ENCODE measurements at regions not wholly inside any gene's neighbourhood (a gene's known extent, or its start where the extent isn't known, plus 50 kb on each side); places are given as distances from the start of the nearest gene placed in this dataset.

DNA sequence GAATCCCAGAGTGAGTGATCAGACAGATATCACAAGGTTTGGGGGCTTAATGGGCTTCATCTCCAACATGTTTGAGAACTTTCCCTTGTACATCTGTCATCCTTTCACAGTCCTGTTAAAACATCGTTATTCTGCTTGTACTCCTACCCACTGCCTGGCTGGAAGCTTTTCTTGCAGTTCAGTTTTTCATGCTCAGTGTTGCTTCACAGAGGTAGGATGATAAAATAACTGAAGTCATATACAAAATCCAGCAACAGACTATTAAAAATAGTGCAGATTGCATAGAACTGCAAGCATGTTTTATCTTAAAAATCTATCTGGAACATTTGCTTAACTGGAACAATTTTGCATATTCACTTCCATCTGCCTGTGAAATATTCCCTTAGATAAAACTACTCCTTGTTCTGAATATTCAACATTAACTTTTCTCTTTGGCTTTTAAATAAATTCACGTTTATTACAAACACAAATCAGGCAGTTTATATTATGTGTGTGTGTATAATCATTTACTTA, 579.6 kb upstream of the IGFBP7 start:
- TF ChIP-seq, protein P1, sequence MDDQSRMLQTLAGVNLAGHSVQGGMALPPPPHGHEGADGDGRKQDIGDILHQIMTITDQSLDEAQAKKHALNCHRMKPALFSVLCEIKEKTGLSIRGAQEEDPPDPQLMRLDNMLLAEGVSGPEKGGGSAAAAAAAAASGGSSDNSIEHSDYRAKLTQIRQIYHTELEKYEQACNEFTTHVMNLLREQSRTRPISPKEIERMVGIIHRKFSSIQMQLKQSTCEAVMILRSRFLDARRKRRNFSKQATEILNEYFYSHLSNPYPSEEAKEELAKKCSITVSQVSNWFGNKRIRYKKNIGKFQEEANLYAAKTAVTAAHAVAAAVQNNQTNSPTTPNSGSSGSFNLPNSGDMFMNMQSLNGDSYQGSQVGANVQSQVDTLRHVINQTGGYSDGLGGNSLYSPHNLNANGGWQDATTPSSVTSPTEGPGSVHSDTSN (CRISPR knock-in tag; IDR thresholded peaks at IDR 0.05), result no peak
- no peak for TF ChIP-seq EGR2 (tag by site-specific recombination; IDR thresholded peaks at IDR 0.05; ENCODE audit: low read depth)
- TF ChIP-seq, protein P2, sequence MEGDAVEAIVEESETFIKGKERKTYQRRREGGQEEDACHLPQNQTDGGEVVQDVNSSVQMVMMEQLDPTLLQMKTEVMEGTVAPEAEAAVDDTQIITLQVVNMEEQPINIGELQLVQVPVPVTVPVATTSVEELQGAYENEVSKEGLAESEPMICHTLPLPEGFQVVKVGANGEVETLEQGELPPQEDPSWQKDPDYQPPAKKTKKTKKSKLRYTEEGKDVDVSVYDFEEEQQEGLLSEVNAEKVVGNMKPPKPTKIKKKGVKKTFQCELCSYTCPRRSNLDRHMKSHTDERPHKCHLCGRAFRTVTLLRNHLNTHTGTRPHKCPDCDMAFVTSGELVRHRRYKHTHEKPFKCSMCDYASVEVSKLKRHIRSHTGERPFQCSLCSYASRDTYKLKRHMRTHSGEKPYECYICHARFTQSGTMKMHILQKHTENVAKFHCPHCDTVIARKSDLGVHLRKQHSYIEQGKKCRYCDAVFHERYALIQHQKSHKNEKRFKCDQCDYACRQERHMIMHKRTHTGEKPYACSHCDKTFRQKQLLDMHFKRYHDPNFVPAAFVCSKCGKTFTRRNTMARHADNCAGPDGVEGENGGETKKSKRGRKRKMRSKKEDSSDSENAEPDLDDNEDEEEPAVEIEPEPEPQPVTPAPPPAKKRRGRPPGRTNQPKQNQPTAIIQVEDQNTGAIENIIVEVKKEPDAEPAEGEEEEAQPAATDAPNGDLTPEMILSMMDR (tag by site-specific recombination; IDR thresholded peaks at IDR 0.05), result no peak
- TF ChIP-seq YY2 (tag by site-specific recombination; IDR thresholded peaks at IDR 0.05), result no peak
- no peak for TF ChIP-seq ZNF274 (IDR thresholded peaks at IDR 0.05; ENCODE audit: low read length)
- no peak for TF ChIP-seq ZNF274 (tag by site-specific recombination; IDR thresholded peaks at IDR 0.05; ENCODE audit: borderline replicate concordance)
- TF ChIP-seq, protein P3, sequence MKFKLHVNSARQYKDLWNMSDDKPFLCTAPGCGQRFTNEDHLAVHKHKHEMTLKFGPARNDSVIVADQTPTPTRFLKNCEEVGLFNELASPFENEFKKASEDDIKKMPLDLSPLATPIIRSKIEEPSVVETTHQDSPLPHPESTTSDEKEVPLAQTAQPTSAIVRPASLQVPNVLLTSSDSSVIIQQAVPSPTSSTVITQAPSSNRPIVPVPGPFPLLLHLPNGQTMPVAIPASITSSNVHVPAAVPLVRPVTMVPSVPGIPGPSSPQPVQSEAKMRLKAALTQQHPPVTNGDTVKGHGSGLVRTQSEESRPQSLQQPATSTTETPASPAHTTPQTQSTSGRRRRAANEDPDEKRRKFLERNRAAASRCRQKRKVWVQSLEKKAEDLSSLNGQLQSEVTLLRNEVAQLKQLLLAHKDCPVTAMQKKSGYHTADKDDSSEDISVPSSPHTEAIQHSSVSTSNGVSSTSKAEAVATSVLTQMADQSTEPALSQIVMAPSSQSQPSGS (tag by site-specific recombination; IDR thresholded peaks at IDR 0.05; ENCODE audit: low read depth), result no peak
- TF ChIP-seq ZBTB1 (tag by site-specific recombination; IDR thresholded peaks at IDR 0.05), result no peak
- TF ChIP-seq HOXA7 (CRISPR knock-in tag; IDR thresholded peaks at IDR 0.05; ENCODE audit: borderline replicate concordance), result no peak
